ENCODE measurements at regions not wholly inside any gene's neighbourhood (a gene's known extent, or its start where the extent isn't known, plus 50 kb on each side); places are given as distances from the start of the nearest gene placed in this dataset.

GRCh38 chr6:40219799-40220198, 285.5 kb upstream of the MOCS1 start:
- H3K9me3 ChIP-seq (replicated peaks) = no peaks in the 10 kb centered on the region
- intact Hi-C loops (cut with micrococcal nuclease) = no loop called here
- TF ChIP-seq CTCF (IDR thresholded peaks at IDR 0.05; ENCODE audit: borderline replicate concordance) = no peak
- H3K27ac ChIP-seq (replicated peaks) = no peak overlapping the region
- peaks cover 24% of the 10 kb centered on the region for H3K27me3 ChIP-seq (ENCODE audit: low read depth)
- no peaks in the 10 kb centered on the region for H3K36me3 ChIP-seq
- DNase-seq = no peak
- H3K4me1 ChIP-seq = no peaks in the 10 kb centered on the region
- no peak overlapping the region for H3K4me3 ChIP-seq

GRCh38 chr6:40210628-40211056, 276.4 kb upstream of the MOCS1 start:
- Histone ChIP-seq H3K27me3 (ENCODE audit: low read depth) (peaks cover 21% of the 10 kb centered on the region), H3K4me1 (peaks cover 5% of the 10 kb centered on the region), H3K9me3 (replicated peaks) (peaks cover 3% of the 10 kb centered on the region), H3K4me3 (no peak overlapping the region), H3K36me3 (no peaks in the 10 kb centered on the region), H3K27ac (replicated peaks) (no peak overlapping the region)
- no peak for TF ChIP-seq CTCF (IDR thresholded peaks at IDR 0.05; ENCODE audit: borderline replicate concordance)
- intact Hi-C loops (cut with micrococcal nuclease) = no loop called here
- no peak for DNase-seq

GRCh38 chr6:40205801-40206200, 271.5 kb upstream of the MOCS1 start:
- peaks cover 50% of the 10 kb centered on the region for H3K9me3 ChIP-seq (replicated peaks)
- H3K27me3 ChIP-seq (ENCODE audit: low read depth) = peaks cover 17% of the 10 kb centered on the region
- peaks cover 4% of the 10 kb centered on the region for H3K4me1 ChIP-seq
- H3K27ac ChIP-seq (replicated peaks) = no peak overlapping the region
- DNase-seq = no peak
- intact Hi-C loops (cut with micrococcal nuclease) = no loop called here
- H3K4me3 ChIP-seq = no peak overlapping the region
- TF ChIP-seq CTCF (IDR thresholded peaks at IDR 0.05; ENCODE audit: borderline replicate concordance) = no peak
- no peaks in the 10 kb centered on the region for H3K36me3 ChIP-seq

GRCh38 chr6:40205004-40205403, 270.7 kb upstream of the MOCS1 start:
- TF ChIP-seq CTCF (IDR thresholded peaks at IDR 0.05; ENCODE audit: borderline replicate concordance) = no peak
- no peak overlapping the region for H3K27ac ChIP-seq (replicated peaks)
- peaks cover 17% of the 10 kb centered on the region for H3K27me3 ChIP-seq (ENCODE audit: low read depth)
- H3K36me3 ChIP-seq = no peaks in the 10 kb centered on the region
- intact Hi-C loops (cut with micrococcal nuclease) = no loop called here
- DNase-seq = no peak
- H3K4me1 ChIP-seq = no peaks in the 10 kb centered on the region
- H3K9me3 ChIP-seq (replicated peaks) = peaks cover 55% of the 10 kb centered on the region
- no peak overlapping the region for H3K4me3 ChIP-seq

GRCh38 chr6:40197371-40197770, 263.1 kb upstream of the MOCS1 start:
- DNase-seq = no peak
- Histone ChIP-seq H3K27ac (replicated peaks) (no peak overlapping the region), H3K9me3 (replicated peaks) (peaks cover 19% of the 10 kb centered on the region), H3K27me3 (ENCODE audit: low read depth) (peaks cover 27% of the 10 kb centered on the region), H3K4me1 (no peaks in the 10 kb centered on the region), H3K36me3 (no peaks in the 10 kb centered on the region), H3K4me3 (no peak overlapping the region)
- intact Hi-C loops (cut with micrococcal nuclease) = no loop called here
- no peak for TF ChIP-seq CTCF (IDR thresholded peaks at IDR 0.05; ENCODE audit: borderline replicate concordance)

GRCh38 chr6:40196135-40196518, 261.9 kb upstream of the MOCS1 start:
- no peak for DNase-seq

More at GRCh38 chr6:40196135-40196518, 261.9 kb upstream of the MOCS1 start:
- peaks cover 28% of the 10 kb centered on the region for H3K27me3 ChIP-seq (ENCODE audit: low read depth)
- H3K4me3 ChIP-seq = no peak overlapping the region
- H3K4me1 ChIP-seq = no peaks in the 10 kb centered on the region
- intact Hi-C loops (cut with micrococcal nuclease) = no loop called here
- H3K27ac ChIP-seq (replicated peaks) = no peak overlapping the region
- TF ChIP-seq CTCF (IDR thresholded peaks at IDR 0.05; ENCODE audit: borderline replicate concordance) = no peak
- H3K36me3 ChIP-seq = no peaks in the 10 kb centered on the region
- H3K9me3 ChIP-seq (replicated peaks) = peaks cover 7% of the 10 kb centered on the region

Measured in left ventricle myocardium inferior (tissue), 1 donor.